GDM1 (cell line): ENCODE measurements at regions not wholly inside any gene's neighbourhood (a gene's known extent, or its start where the extent isn't known, plus 50 kb on each side); places are given as distances from the start of the nearest gene placed in this dataset.

ENCODE experiments used
- DNase-seq: peaks from one replicate; lab custom pipeline; 2025; lab: John Stamatoyannopoulos, UW

DNA sequence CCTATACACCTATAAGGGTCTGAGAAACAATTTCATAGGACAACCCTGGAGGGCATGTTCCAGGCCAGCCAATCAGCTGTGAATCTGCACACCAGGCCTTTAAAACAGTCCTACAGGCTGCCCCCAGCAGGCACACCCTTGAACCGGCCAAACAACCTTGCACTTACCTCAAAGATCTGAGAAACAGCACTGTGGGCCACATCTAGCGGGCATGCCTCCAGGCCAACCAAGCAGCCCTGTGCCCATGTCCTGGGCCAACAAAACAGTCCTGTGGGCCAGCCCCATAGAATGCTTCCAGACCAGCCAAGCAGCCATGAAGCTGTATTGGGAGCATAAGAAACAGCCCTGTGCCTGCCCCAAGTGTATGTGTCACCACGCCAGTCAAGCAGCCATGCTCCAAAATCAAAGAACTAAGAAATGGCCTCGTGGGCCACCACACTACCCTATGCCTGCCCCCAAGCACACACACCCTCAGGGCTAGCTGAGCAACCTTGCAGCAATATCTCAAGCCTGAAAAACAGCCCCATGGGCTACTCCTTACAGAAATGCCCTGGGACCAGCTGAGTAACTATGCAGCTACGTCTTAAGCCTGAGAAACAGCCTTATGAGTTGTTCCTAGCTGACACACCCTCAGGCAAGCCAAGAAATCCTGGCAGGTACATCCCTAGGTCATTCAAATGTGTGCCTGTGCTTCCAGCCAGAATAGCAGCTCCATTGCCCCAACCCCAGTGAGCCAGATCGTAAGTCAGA lies 2243.8 kb upstream of the C9orf72 start:
- DNase-seq, result no peak

DNA sequence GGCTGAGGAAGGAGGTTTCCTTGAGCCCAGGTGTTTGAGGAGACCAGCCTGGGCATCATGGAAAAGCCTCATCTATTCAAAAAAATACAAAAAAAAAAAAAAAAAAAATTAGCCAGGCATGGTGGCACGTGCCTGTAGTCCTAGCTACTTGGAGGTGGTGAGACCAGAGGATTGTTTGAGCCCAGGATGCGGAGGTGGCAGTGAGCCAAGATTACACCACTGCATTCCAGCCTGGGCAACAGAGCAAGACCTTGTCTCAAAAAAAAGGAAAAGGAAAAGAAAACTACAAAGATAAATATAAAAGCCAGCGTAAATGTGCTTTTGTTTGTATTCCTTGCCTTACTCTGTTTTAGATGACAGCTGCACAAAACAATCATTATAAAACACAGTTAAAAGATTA lies 2249.2 kb upstream of the C9orf72 start:
- DNase-seq, result no peak

DNA sequence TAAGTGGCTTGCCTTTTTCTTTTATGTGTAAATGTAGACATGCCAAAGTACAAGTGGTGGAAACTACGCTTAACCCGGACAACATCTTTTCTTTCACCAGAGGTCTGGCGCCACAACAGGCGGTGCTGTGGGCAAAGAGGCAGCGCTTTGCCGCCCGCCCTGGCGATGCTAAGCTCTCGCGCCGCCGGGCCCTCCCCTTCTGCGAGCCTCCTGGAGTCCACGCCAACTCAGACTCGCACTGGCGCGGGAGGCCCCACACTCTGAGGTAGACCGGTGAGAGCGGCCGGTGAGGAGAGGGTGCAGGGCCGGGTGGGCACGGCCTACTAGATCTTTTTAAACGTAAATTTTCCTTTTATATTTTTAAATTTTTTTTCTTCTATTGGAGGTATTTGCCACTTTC lies 2253.1 kb upstream of the C9orf72 start:
- no peak for DNase-seq

DNA sequence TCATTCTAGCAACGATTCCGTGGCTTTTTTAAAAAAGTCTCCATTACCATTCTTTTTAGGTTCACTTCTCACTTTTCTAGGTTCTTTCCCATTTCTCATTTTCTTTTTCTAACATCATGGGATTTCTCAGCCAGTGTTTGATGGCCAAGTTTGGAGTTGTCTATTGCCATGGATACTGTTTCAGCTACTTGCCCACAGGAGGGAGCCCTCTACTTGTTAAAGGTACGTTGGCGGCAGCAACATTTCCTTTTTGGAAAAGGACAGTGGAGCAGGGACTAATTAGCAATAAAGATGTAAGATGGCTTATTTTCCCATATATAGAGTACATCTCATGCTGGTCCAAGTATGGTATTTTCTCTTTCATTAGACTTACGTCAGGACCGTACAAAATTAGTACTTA lies 2257.5 kb upstream of the C9orf72 start:
- DNase-seq, result no peak

DNA sequence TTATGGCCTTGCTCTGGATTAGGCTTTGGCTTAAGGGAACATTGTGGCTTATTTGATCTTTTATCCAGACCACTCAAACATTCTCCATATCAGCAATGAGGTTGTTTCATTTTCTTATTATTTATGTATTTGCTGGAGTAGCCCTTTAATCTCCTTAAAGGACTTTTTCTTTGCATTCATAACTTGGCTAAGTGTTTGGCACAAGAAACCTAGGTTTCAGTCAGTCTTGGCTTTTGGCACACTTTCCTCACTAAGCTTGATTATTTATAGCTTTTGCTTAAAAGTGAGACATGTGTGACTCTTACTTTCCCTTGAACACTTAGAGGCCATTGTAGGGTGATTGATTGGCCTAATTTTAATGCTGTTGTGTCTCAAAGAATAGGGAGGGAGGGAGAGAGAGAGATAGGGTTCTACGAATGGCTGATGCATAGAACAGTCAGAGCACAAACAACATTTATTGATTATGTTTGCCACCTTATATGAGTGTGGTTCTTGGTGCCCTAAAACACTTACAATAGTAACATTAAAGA lies 2265.3 kb upstream of the C9orf72 start:
- DNase-seq, result no peak

DNA sequence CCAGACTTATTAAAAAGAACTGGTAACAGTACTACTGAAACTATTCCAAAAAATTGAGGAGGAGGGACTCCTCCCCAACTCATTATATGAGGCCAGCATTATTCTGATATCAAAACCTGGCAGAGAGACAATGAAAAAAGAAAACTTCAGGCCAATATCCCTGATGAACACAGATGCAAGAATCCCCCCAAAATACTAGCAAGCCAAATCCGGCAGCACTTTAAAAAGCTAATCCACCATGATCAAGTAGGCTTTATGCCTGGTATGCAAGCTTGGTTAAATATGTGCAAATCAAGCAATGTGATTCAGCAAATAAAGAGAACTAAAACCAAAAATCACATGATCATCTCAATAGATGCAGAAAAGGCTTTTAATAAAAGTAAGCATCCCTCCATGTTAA lies 2271.0 kb upstream of the C9orf72 start:
- no peak for DNase-seq

DNA sequence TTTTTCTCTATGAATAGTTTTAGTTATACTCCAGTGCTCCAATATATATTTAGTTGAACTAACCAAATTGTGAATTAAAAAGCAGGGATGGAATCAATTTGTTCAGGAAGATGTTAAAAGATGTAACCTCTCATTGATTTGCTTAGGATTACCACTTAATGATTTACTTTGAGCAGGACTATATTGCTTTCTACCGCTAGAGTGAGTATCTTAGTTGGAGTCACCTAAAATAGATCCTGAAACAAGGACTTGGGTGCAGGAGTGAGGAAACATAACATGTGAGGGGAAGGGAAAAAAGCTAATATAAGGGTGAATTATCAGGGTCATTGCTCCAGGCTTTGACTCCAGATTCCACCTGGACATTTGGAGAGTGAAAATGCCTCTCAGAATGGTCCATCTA lies 2277.4 kb upstream of the C9orf72 start:
- no peak for DNase-seq

DNA sequence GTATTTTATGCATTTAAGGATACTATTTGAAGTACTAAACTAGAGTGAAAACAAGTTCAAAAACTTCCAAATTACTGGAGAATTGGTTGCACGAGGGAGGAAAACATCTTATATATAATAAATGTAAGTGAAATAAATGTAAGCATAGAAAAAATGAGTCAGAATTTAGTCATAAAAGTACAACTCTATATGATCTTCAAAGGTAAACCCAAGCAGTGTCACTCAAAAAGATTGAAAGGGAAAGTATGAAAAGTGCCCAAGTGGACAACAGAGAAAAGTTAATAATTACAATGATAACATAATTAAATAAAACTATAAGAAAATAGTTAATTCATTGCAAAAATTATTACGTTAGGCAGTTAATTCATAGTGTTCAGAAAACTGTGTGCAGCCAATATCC lies 2288.5 kb upstream of the C9orf72 start:
- DNase-seq, result no peak

DNA sequence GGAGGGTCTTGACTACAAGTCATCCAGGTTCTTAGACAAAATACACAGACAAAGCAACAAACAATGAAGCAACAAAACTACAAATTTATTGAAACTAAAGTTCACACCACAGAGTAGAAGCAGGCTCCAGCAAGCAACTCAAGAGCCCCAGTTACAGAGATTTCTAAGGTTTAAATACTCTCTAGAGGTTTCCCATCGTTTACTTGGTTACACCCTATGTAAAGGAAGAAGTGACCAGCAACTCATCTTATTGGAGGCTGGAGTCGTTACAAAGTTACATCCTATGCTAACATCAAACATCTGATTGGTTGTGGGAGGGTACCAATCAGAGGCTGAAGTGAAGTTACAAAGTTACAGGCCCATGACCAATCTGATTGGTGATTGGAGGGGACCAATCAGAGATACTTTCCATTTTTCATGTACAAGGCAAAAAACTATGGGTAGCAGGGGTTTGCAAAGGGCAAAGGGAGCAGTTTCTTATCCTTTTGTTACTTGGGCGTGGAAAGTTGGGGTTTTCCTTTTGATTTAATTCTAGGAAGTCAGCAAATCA lies 2292.6 kb upstream of the C9orf72 start:
- no peak for DNase-seq

DNA sequence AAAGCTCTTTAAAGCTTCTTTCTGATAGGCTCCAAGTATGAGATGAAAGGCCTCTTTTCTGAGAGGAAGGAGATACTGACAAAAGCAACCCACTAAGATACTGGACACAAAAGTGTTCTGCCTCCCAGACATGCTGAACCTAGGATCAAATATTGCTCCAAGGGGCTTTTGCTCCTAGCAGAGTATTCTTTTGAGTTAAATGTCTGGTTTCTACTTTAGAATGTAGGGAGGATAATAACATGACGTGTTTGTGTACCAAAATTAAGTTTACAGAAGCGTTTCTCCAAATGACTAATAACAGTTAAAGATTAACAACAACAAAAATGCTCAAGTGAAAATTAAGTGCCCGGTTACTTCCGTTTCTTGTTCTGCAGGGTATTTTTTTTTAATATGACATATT lies 2293.3 kb upstream of the C9orf72 start:
- no peak for DNase-seq

DNA sequence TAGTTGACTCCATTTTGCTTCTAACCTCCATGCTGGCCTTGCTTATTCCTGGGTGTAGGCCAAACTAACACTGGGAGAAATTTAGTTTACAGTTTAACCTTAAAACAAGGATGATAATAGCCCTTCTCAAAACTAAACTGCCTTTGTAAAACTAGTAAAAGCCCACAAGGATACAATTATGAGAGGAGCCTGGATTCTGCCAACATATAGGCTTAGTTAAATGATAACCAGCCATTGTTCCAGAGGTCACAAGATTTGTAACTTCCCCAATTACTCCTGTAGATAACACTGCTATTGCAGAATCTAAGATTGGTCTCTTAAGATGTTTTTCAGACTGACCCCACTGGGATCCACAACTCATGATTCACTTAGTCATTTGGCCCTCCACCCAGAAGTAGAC lies 2300.3 kb upstream of the C9orf72 start:
- DNase-seq, result no peak

DNA sequence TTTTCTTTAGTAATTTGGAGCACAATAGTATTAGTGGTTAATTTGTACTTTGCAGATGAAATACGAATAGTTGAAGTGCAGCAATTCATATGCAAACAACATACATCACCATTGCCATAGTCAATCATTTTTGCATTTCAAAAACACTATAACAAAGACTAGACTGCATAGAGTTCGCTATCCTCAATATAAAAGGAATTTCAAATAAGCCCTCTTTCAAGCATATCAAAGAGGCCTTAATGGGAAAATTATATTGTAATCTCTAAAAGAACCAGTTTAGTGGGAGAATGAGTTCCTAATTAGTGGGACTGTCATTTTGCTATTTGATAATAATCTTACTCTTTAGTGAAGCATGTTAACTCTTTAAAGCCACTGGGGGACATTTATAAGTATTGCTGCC lies 2302.3 kb upstream of the C9orf72 start:
- DNase-seq, result no peak

DNA sequence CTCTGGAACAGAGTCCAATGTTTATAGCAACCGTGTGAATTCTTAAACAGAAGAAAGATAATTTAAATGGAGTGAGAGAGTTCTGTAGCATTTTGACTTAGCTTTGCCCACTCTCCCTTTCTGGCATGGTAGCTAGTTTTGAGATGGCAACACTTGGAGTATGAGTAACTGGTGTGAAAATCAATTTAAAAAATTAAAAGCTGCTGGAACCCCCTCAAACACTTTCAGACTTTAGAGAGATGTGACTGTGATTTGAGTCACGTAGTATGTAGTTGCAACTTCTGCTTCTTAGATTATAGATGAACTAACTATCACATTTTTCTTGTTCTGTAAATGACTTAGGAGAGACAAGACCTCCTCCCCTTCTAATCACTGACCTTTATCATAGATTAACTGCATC lies 2309.5 kb upstream of the C9orf72 start:
- DNase-seq, result no peak

DNA sequence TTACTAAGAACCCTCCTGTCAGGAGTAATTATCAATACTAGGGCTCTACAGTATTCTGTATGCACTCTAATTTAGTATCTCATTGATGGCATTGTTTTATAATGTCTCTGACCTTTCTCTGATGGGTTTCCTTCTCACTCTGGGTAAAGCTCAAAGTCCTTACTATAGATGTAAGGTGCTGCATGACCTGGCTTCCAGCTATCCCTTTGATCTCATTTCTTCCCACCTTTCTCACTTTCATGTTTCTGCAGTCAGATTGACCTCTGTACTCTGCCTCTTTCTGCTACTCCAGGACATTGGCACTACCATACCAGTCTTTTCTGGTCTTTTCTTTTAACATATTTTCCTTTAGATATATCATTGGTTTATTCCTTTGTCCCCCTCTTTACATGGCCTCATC lies 2332.8 kb upstream of the C9orf72 start:
- no peak for DNase-seq

DNA sequence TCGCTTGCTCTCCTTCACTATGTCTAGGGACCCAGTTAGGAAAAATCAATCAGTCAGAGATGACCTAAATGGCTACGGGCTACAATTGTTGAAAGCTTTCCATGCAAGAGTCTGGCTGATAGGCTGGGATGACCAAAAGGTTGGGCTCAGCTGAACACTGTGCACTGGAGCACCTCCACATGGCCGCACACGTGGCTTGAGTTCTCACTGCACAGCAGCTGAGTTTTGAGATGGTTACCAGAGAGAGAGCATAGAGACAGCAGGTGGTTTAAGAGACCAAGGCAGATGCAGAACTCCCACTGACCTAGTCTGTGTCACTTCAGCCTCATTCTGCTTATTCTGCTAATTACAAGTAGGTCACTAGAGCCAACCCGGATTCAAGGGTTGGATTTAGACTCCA lies 2354.8 kb upstream of the C9orf72 start:
- DNase-seq, result no peak

DNA sequence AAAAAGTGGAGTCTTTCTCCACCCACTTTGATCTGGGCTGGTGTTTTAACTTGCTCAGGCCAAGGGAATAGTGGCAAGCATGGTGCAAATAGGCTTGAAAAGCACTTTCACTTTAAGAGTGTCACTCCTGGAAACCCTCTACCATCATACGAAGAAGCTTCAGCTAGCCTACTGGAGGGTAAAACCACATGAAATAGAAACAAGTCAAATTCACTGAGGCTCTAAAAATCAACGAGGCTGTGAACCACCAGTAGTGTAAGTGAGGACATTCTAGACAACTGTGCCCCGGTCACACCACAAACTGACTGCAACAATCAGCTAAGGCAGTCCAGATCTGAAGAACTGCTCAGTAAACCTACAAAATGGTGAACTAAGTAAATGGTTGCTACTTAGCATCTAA lies 2366.3 kb upstream of the C9orf72 start:
- no peak for DNase-seq

DNA sequence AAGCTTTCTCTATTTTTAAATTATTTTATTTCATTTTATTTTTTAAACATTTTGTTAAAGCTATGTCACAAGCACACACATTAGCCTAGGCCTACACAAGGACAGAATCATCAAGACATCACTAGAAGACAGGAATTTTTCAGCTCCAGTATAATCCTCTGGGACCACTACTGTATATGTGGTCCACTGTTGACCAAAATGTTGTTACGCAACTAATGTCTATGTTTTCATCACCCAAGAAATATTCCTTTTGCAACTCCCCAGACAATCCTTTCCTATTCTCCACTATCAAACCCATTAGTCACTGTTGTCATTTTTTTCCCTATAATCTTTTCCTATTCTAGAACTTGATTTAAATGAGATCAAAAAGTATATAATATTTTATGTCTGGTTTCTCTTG lies 2371.7 kb upstream of the C9orf72 start:
- DNase-seq, result no peak

DNA sequence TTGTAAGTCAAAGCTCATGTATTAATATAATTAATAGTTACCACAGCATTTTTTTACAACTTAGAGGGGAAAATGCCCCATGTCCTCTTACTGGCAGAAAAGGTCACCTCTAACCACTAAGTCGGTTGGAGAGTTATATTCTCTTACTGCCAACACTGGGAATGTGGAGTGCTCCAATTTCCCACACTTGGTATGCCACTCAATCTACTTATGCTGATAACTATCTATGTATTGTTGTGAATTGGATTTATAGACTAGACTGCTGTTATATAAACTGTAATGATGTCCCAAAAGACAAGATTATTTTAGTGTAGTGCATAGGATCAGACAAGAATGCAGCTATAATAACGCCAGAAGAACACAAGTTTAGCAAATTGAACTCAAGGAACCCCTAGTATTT lies 2385.2 kb upstream of the C9orf72 start:
- no peak for DNase-seq

DNA sequence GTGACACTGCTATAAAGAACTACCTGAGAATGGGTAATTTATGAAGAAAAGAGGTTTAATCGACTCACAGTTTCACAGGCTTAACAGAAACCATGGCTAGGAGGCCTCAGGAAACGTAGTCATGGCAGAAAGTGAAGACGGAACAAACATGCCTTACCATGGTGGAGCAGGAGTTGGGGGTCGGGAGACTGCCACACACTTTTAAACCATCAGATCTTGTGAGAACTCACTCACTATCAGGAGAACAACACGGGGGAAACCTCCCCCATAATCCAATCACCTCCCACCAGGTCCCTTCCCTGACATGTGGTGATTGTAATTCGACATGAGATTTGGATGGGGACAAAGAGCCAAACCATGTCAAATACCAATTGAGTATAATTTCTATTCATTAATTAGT lies 2392.6 kb upstream of the C9orf72 start:
- DNase-seq, result no peak

DNA sequence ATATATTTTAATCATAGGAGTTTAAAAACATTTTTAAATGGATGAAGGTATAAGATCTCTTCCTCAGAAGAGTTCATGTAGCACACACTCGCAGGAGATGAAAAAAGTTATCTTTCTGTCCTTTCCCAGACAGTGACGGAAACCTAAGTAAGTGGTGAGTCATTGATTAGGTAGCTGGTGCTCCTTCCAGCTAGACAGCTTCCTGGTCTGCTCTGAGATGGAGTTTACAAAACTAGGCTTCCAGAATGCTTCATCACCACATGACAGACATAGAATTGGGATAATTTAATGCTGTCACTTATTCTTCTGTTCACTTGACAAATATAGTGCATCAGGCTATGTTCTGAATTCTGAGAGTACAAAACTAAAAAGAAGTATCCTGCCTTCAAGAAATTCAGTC lies 2393.0 kb upstream of the C9orf72 start:
- no peak for DNase-seq

DNA sequence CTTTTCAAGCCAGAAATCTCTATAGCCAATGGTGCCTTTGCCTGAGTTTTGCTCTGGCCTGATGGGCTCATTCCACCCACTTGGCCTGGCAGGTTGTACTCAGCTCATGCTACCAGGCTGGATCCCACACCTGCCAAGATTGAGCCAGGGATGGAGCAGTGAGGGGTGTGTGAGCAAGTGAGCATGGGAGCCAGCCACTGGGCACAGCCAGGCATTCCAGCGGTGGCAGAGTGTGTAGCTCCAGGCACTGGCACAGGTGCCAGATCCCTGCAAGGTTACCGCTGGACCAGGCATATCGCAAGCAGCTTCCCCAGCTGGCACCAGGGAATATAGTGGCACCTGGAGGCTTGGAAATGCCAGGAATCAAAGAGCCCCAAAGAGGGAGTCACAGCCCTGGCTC lies 2395.6 kb upstream of the C9orf72 start:
- DNase-seq, result no peak

DNA sequence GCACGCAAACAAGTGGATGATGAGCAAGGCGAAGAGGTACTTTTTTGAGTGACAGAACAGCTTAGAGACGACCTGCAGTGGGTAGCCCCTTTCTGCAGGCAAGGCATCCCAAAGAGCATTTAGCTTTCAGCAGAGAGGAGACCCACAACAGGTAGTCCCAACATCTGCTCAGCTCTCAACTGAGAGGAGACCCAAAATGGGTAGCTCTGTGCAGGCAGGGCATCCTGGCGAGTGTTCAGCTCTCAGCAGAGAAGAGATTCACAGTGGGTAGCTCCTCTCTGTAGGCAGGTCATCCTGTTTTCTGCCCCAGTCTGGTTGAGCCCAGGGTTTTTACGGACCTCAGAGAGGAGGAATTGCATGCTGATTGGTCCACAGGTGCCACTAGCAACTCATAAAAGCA lies 2396.1 kb upstream of the C9orf72 start:
- no peak for DNase-seq

DNA sequence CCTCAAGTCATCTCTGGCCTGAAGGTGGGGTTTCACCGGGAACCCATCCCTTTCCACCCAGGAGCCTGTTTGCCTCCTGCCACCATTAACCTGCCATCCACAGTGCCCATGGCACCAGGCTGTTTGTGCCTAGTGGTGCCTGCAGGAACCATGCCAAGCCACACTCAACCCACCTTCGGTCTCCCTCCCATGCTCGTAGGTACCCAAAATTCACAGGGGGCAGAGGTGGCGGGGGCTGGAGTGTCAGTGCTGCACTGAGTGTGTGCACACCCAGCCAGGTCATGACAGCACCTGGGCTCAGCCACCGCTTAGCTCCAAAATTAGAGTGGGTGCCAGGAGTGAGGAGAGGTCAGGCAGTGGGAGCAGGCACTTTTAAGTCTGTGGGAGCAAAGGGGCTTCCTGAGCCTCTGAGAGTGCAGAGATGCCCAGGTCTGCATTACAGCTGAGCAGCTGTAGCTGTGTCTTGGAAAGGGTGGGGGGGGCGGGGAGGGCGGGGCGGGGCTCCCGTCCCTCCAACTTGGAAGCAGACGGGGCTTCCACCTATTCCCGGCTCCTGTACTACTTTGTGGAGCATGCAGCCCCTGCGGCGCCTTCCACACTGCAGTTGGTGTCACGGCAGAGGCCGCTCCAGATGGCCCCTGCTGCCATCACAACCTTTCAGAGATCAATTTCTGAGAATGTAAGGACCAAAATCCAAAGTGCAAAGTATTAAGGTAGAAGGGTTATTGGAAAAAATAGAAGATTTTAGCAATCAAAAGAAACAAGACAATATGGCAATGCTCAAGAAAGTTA lies 2396.8 kb upstream of the C9orf72 start:
- no peak for DNase-seq
